ENCODE measurements at regions not wholly inside any gene's neighbourhood (a gene's known extent, or its start where the extent isn't known, plus 50 kb on each side); places are given as distances from the start of the nearest gene placed in this dataset.

DNA sequence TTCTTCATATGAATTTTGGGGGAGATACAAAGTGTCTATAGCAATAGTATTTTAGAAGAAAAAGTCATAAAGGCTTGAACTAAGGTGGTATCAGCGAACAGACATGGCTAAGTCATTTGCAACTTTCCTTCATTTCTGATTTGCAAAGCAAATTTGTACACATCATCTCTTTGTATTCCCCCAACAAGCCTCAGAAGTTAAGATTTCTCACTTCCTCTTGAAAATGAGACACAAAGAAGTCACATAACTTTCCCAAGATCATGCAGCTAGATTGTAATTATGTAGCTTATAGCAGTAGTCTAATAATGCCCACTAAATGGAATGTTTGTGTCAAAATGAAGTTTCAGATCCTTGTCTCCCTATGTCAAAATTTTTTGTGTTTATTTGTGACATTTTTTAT is 709.8 kb upstream of the HS3ST1 start:
- intact Hi-C loops (cut with DNase I) = no loop called here
- DNase-seq (ENCODE audit: low spot score) = no peak
- Histone ChIP-seq H3K27ac (no peak overlapping the region), H3K27me3 (replicated peaks; ENCODE audit: insufficient read depth) (no peaks in the 10 kb centered on the region), H3K4me1 (replicated peaks) (no peaks in the 10 kb centered on the region), H3K36me3 (no peaks in the 10 kb centered on the region), H3K4me3 (no peak overlapping the region), H3K9me3 (peaks cover 2% of the 10 kb centered on the region)
- WGBS = 91% methylated on average over 1 of the region's 1 CpG
- TF ChIP-seq, protein P1, sequence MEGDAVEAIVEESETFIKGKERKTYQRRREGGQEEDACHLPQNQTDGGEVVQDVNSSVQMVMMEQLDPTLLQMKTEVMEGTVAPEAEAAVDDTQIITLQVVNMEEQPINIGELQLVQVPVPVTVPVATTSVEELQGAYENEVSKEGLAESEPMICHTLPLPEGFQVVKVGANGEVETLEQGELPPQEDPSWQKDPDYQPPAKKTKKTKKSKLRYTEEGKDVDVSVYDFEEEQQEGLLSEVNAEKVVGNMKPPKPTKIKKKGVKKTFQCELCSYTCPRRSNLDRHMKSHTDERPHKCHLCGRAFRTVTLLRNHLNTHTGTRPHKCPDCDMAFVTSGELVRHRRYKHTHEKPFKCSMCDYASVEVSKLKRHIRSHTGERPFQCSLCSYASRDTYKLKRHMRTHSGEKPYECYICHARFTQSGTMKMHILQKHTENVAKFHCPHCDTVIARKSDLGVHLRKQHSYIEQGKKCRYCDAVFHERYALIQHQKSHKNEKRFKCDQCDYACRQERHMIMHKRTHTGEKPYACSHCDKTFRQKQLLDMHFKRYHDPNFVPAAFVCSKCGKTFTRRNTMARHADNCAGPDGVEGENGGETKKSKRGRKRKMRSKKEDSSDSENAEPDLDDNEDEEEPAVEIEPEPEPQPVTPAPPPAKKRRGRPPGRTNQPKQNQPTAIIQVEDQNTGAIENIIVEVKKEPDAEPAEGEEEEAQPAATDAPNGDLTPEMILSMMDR (IDR thresholded peaks at IDR 0.05) = no peak
- TF ChIP-seq POLR2A (IDR thresholded peaks at IDR 0.05) (no peak), POLR2AphosphoS5 (IDR thresholded peaks at IDR 0.05) (no peak)

DNA sequence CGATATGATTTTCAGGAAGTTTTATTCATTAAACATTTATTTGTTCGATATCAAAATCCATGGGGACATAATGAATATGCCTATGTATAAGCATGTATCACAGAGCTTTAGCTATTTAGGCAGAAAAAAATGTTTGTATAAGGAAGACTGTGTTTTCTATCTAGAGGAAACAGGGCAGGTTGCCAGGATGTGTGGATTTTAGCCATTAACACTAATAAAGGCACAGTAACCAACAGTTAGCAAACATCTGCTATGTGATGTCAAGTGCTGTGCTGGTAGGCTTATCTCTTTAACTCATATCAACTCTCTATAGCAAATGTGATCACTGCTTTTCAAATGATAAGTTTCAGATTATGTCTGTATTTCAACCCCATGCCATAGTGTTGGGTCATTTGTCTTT is 708.9 kb upstream of the HS3ST1 start:
- Histone ChIP-seq H3K27me3 (replicated peaks; ENCODE audit: insufficient read depth) (no peaks in the 10 kb centered on the region), H3K4me1 (replicated peaks) (no peaks in the 10 kb centered on the region), H3K9me3 (peaks cover 4% of the 10 kb centered on the region), H3K4me3 (no peak overlapping the region), H3K27ac (no peak overlapping the region), H3K36me3 (no peaks in the 10 kb centered on the region)
- no peak for DNase-seq (ENCODE audit: low spot score)
- intact Hi-C loops (cut with DNase I) = no loop called here
- WGBS = 40% methylated on average over 2 of the region's 2 CpGs
- TF ChIP-seq POLR2A (IDR thresholded peaks at IDR 0.05) (no peak), POLR2AphosphoS5 (IDR thresholded peaks at IDR 0.05) (no peak)
- TF ChIP-seq, protein P1 (IDR thresholded peaks at IDR 0.05) = no peak

DNA sequence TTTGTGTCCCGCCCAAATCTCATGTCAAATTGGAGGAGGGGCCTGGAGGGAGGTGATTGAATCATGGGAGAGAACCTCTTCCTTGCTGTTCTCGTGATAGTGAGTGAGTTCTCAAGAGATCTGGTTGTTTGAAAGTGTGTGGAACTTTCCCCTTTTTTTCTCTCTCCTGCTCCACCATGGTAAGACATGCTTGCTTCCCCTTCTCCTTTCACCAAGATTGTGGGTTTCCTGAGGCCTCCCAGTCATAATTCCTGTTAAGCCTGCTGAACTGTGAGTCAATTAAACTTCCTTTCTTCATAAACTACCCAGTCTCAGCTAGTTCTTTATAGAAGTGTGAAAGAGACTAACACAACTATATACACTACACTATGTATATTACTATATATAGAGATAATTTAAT is 697.8 kb upstream of the HS3ST1 start:
- H3K9me3 ChIP-seq = no peaks in the 10 kb centered on the region
- H3K27me3 ChIP-seq (replicated peaks; ENCODE audit: insufficient read depth) = no peaks in the 10 kb centered on the region
- no peaks in the 10 kb centered on the region for H3K36me3 ChIP-seq
- intact Hi-C loops (cut with DNase I) = no loop called here
- TF ChIP-seq POLR2A (IDR thresholded peaks at IDR 0.05) = no peak
- TF ChIP-seq, protein P1 (IDR thresholded peaks at IDR 0.05) = no peak
- TF ChIP-seq POLR2AphosphoS5 (IDR thresholded peaks at IDR 0.05) = no peak
- no peak overlapping the region for H3K4me3 ChIP-seq
- WGBS = 70% methylated on average over 2 of the region's 2 CpGs
- H3K27ac ChIP-seq = no peak overlapping the region
- no peaks in the 10 kb centered on the region for H3K4me1 ChIP-seq (replicated peaks)
- DNase-seq (ENCODE audit: low spot score) = no peak

DNA sequence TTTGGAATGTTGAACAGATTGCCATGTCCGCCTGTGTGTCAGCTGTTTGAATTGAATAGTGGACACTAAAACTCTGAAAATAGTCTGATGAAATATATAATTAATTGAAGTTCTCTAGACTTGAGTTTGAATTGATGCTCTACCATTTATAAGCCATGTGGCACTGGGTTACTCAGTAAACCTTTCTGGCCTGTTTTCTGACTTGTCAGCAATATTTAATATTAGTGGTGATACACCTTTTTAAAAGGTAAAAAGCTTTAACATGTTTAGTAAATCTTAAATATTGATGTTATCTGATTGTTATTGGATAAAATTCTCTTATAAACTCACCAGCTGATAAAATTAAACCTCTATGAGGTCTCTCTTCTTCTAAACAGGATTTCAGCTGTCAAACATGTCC is 695.4 kb upstream of the HS3ST1 start:
- no peak for DNase-seq (ENCODE audit: low spot score)
- H3K27ac ChIP-seq = no peak overlapping the region
- intact Hi-C loops (cut with DNase I) = no loop called here
- WGBS = 100% methylated on average over 1 of the region's 1 CpG
- no peaks in the 10 kb centered on the region for H3K4me1 ChIP-seq (replicated peaks)
- no peaks in the 10 kb centered on the region for H3K27me3 ChIP-seq (replicated peaks; ENCODE audit: insufficient read depth)
- H3K4me3 ChIP-seq = no peak overlapping the region
- H3K36me3 ChIP-seq = no peaks in the 10 kb centered on the region
- no peaks in the 10 kb centered on the region for H3K9me3 ChIP-seq
- no peak for TF ChIP-seq POLR2A (IDR thresholded peaks at IDR 0.05)
- TF ChIP-seq, protein P1 (IDR thresholded peaks at IDR 0.05) = no peak
- no peak for TF ChIP-seq POLR2AphosphoS5 (IDR thresholded peaks at IDR 0.05)

DNA sequence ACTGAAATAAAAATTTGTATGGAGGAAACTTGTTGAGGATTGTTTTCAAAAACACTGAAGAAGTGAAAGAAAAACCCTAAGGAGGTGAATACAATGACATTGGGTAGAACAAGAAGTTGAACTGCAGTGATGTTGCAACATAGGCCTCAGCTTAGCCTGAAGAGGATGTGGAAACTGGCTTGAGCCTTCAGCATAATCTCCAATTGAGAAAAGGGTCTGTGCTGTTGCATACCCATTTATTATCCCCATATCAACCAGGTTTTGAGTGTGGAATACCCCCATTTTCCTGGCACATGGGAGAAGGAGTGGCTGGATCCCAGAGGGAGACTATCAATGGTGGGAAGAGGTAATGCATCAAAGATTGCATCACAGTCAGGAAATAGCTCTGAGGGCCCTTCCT is 695.0 kb upstream of the HS3ST1 start:
- Histone ChIP-seq H3K36me3 (no peaks in the 10 kb centered on the region), H3K9me3 (no peaks in the 10 kb centered on the region), H3K27me3 (replicated peaks; ENCODE audit: insufficient read depth) (no peaks in the 10 kb centered on the region), H3K27ac (no peak overlapping the region), H3K4me1 (replicated peaks) (no peaks in the 10 kb centered on the region), H3K4me3 (no peak overlapping the region)
- no peak for DNase-seq (ENCODE audit: low spot score)
- TF ChIP-seq, protein P1 (IDR thresholded peaks at IDR 0.05) = no peak
- TF ChIP-seq POLR2A (IDR thresholded peaks at IDR 0.05) = no peak
- TF ChIP-seq POLR2AphosphoS5 (IDR thresholded peaks at IDR 0.05) = no peak
- intact Hi-C loops (cut with DNase I) = no loop called here
